HG03159 (cell line): ENCODE measurements at regions not wholly inside any gene's neighbourhood (a gene's known extent, or its start where the extent isn't known, plus 50 kb on each side); places are given as distances from the start of the nearest gene placed in this dataset.

Source experiments
- ATAC-seq: cut with Tn5 transposase; IDR thresholded peaks from one replicate; pipeline ENCODE4 v1.9.1; 2021; ENCODE audit warnings: mild to moderate bottlenecking, moderate library complexity; ENCODE audit not compliant: unreplicated experiment

GRCh38 chr2:8006626-8007025 lies 675.2 kb upstream of the ID2 start:
- ATAC-seq, result no peak

- no peak for ATAC-seq
These were observed 672.8 kb upstream of the ID2 start for GRCh38 chr2:8009010-8009597.

- no peak for ATAC-seq
These were observed 665.8 kb upstream of the ID2 start for GRCh38 chr2:8015848-8016600.

- no peak for ATAC-seq
These were observed 665.2 kb upstream of the ID2 start for GRCh38 chr2:8016688-8017087.

GRCh38 chr2:8018956-8019355 lies 662.9 kb upstream of the ID2 start:
- no peak for ATAC-seq

- ATAC-seq, result no peak
These were observed 661.9 kb upstream of the ID2 start for GRCh38 chr2:8019934-8020333.

GRCh38 chr2:8021921-8022320 lies 659.9 kb upstream of the ID2 start:
- ATAC-seq, result no peak

GRCh38 chr2:8022908-8023640 lies 658.8 kb upstream of the ID2 start:
- ATAC-seq, result peak; percentile 69

- ATAC-seq, result no peak
These were observed 657.4 kb upstream of the ID2 start for GRCh38 chr2:8024506-8024905.

- ATAC-seq, result no peak
These were observed 655.5 kb upstream of the ID2 start for GRCh38 chr2:8026381-8026780.

GRCh38 chr2:8027387-8027786 lies 654.5 kb upstream of the ID2 start:
- no peak for ATAC-seq

GRCh38 chr2:8028036-8028435 lies 653.8 kb upstream of the ID2 start:
- ATAC-seq, result no peak

GRCh38 chr2:8028436-8028835 lies 653.4 kb upstream of the ID2 start:
- no peak for ATAC-seq

- ATAC-seq, result no peak
These were observed 652.9 kb upstream of the ID2 start for GRCh38 chr2:8028981-8029380.

- ATAC-seq, result no peak
These were observed 651.1 kb upstream of the ID2 start for GRCh38 chr2:8030573-8031303.

GRCh38 chr2:8031370-8031769 lies 650.5 kb upstream of the ID2 start:
- ATAC-seq, result no peak

GRCh38 chr2:8033546-8034096 lies 648.2 kb upstream of the ID2 start:
- ATAC-seq, result no peak

GRCh38 chr2:8036366-8036765 lies 645.5 kb upstream of the ID2 start:
- no peak for ATAC-seq

- no peak for ATAC-seq
These were observed 642.1 kb upstream of the ID2 start for GRCh38 chr2:8039732-8040131.

- no peak for ATAC-seq
These were observed 638.6 kb upstream of the ID2 start for GRCh38 chr2:8043295-8043694.

- ATAC-seq, result no peak
These were observed 637.7 kb upstream of the ID2 start for GRCh38 chr2:8044046-8044594.
